HUES6 (cell line): ENCODE measurements at regions not wholly inside any gene's neighbourhood (a gene's known extent, or its start where the extent isn't known, plus 50 kb on each side); places are given as distances from the start of the nearest gene placed in this dataset.
"Not testable (repeated sequence)": the region's sequence is repeated elsewhere in the genome, so short reads cannot be mapped to it uniquely, and the experiment has no call there.

Source experiments
- H3K27ac ChIP-seq: 2 replicates; pipeline ENCODE4 v1.7.0; 2013; ENCODE audit warnings: low read depth, mild to moderate bottlenecking, low read length, inconsistent platforms
- H3K27me3 ChIP-seq: 2 replicates; pipeline ENCODE4 v1.6.1; 2013; ENCODE audit warnings: low read length; ENCODE audit not compliant: control insufficient read depth, insufficient read depth
- H3K36me3 ChIP-seq: 2 replicates; pipeline ENCODE4 v1.6.1; 2013; ENCODE audit warnings: low read length; ENCODE audit not compliant: control insufficient read depth, insufficient read depth
- H3K4me1 ChIP-seq: 2 replicates; pipeline ENCODE4 v1.6.1; 2013; ENCODE audit warnings: low read length; ENCODE audit not compliant: control insufficient read depth, insufficient read depth
- H3K4me3 ChIP-seq: 2 replicates; pipeline ENCODE4 v1.5.1; 2013; ENCODE audit warnings: low read depth, low read length
- H3K9ac ChIP-seq: one replicate; pipeline ENCODE4 v1.6.1; 2013; ENCODE audit warnings: mild to moderate bottlenecking, low read length
- H3K9me3 ChIP-seq: 2 replicates; pipeline ENCODE4 v1.6.1; 2013; ENCODE audit warnings: low read depth, low read length; ENCODE audit not compliant: control insufficient read depth, insufficient read depth

DNA sequence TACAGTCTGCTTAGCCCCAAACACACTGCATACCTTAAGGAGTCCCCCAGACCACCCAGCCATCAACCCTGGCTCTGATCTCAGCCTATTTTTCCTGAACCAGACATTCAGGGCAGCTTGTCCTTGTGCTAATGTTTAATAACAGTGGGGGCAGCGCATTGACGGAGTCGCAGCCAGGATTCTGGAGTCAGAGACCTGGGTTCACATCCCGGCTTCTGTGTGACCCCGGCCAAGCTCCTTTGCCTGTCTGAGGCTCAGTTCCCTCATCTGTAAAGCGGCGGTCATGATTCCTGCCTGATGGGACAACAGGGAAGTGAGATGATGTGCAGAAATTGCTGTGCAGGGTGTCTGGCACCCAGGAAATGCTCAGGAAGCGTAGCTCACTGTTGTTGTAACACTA, 63.1 kb downstream of the MATN1 start:
- Histone ChIP-seq H3K27ac (no peak overlapping the region), H3K4me1 (peaks cover 15% of the 10 kb centered on the region), H3K9ac (no peak overlapping the region), H3K9me3 (no peaks in the 10 kb centered on the region), H3K4me3 (no peak overlapping the region), H3K36me3 (no peaks in the 10 kb centered on the region), H3K27me3 (no peaks in the 10 kb centered on the region)

DNA sequence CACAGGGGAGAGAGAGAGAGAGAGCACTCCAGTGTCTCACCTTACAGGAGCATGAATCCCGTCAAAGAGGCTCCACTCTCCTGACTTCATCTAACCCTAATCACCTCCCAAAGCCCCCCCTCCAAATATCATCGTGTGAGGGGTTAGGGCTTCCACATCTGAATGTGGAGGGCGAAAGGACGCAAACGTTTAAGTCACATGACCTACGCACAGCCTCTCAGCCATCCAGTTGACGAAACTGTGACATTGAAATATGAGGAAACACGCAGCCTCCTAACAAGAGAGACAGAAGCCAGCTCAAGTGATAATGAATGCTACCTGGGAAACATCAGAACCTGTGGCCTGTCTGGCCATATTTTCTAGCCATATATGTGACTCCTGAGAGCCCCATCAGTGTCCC, 63.7 kb downstream of the MATN1 start:
- Histone ChIP-seq H3K27me3 (no peaks in the 10 kb centered on the region), H3K27ac (no peak overlapping the region), H3K4me1 (peaks cover 15% of the 10 kb centered on the region), H3K9ac (no peak overlapping the region), H3K36me3 (no peaks in the 10 kb centered on the region), H3K4me3 (no peak overlapping the region), H3K9me3 (no peaks in the 10 kb centered on the region)

DNA sequence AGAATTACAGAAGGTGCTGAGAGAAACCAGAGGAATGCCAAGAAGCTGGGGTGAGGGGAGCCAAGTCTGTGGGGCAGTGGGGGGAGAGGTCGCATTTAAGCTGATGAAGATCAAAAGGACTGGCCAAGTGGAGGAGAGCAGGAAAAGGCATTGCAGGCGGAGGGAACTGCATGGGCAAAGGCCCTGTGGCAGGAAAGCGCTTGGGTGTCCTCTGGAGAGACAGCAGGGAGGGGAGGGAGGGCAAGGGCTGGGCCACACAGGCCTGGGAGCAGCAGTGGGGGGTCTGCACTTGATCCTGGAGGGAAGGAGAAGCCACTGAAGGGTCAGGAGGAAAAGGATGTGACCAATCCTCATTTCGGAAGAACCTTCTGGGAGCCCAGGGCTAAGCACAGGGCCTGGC, 65.0 kb downstream of the MATN1 start:
- peaks cover 14% of the 10 kb centered on the region for H3K4me1 ChIP-seq
- not testable (repeated sequence) for H3K27me3 ChIP-seq, H3K9ac ChIP-seq, H3K4me3 ChIP-seq, H3K36me3 ChIP-seq, H3K27ac ChIP-seq, H3K9me3 ChIP-seq

DNA sequence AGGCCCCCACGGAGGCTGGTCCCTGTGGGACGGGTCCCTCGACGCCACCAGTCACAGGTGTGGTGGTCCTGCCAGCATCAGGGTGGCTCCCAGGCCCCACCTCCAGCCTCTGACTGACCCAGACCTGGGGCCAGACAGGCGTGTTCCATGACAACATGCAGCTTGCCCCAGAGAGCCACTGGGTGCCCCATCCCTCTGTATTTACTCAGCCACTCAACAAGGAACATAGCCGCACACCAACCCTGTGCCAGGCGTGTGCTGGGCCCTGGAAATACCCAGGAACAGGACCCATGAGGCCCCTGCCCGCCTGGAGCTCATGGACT, 65.4 kb downstream of the MATN1 start:
- H3K27me3 ChIP-seq, result no peaks in the 10 kb centered on the region
- H3K27ac ChIP-seq, result no peak overlapping the region
- H3K4me1 ChIP-seq, result peaks cover 10% of the 10 kb centered on the region
- H3K4me3 ChIP-seq, result no peak overlapping the region
- H3K9me3 ChIP-seq, result no peaks in the 10 kb centered on the region
- H3K9ac ChIP-seq, result no peak overlapping the region
- no peaks in the 10 kb centered on the region for H3K36me3 ChIP-seq

DNA sequence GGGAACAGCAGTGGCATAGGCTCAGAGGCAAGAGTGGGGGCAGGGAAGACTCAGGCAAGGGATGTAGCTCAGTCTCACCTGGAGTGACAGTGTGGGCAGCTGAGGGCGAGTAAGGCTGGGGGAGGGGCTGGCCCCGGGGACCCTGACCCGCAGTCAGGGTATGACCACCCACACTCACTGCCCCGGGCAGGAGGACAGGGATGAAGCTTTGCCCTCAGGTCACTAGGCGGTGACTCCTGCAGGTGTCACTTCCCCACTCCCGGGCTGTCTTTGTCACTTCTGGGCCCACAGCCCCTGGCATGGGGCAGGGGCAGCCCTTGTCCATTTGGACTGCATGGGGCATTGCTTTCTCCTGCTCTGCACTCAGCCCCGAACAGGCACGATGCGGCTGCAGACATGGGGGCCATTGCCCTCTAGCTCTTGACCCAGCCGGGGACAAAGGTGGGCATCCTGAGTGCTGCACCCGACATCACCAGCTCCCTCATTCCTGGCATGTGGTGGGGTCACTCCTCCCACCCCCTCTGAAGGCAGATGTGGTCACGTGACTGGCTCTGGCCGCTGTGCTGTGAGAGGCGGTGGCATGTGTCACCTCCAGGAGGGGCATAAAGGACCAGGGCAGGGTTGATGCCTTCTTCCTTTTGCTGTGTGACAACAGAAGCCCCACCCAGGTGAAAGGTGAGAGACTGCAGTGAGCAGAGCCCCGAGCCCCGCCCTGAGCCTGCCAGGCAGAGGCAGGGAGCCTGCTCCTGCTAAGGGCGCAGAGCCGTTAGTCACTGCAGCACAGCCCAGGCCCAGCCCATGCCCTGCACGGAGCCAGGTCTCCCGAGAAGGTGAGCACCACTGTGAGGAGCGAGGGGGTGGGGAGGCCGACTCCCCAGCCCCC, 66.0 kb downstream of the MATN1 start:
- Histone ChIP-seq H3K9ac (no peak overlapping the region), H3K4me3 (no peak overlapping the region), H3K27me3 (no peaks in the 10 kb centered on the region), H3K9me3 (no peaks in the 10 kb centered on the region), H3K36me3 (no peaks in the 10 kb centered on the region), H3K4me1 (peaks cover 6% of the 10 kb centered on the region), H3K27ac (no peak overlapping the region)

DNA sequence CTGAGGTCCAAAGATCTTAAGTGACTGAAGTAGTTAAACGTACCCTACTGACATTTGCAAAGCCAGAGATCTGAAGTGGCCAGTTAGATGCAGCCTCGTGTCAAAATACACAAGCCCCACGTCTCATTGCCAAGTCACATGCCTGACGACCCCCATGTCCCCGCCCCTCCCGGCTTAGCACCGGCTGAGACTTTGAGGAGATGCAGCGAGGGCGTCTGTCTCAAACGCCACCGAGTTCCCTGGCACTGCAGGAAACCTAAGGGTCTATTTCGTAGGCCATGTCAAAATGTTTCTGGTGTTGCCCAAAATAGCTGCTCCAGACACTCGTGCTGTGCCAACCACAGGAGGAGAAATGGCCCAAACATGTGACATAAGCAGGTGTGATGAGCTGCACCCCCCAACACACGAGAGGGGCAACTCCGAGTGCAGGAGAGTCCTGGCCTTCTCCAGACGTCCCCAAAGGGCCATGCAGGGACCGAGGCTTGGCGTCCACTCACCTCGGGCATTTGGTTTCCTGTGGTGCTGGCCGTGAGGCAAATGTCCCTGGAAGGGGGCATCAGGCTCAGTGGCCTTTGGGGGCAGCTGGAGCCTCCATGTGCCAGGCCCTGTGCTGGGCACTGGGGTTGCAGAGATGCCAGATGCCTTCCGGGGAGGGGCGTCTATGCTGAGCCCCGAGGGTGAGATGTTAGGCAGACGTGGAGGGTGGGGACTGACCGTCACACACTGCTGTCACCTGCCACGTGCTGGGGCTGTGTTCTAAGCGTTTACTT, 67.0 kb downstream of the MATN1 start:
- Histone ChIP-seq H3K27me3 (no peaks in the 10 kb centered on the region), H3K27ac (no peak overlapping the region), H3K9me3 (no peaks in the 10 kb centered on the region), H3K9ac (no peak overlapping the region), H3K36me3 (no peaks in the 10 kb centered on the region), H3K4me3 (no peak overlapping the region), H3K4me1 (peaks cover 9% of the 10 kb centered on the region; the same call in 1 of the 2 replicates)

DNA sequence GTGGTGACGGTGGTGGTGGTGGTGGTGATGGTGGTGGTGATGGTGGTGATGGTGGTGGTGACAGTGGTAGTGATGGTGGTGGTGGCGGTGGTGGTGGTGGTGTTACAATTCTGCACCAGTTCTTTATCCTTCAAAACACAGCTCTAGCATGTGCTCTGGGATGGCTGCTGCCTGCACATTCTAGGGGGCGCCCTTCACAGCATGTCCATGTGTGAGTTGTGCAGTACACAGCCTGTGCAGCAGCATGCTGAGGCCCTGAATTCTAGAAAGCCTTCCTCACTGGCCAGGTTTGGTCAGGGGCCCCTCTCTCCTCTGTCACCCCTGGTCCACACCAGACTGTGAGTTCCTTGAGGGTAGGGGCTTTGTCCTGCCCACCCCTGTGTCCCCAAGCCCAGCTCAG, 67.7 kb downstream of the MATN1 start:
- Histone ChIP-seq H3K9ac (no peak overlapping the region), H3K27me3 (no peaks in the 10 kb centered on the region), H3K27ac (no peak overlapping the region), H3K4me3 (no peak overlapping the region), H3K36me3 (no peaks in the 10 kb centered on the region), H3K9me3 (no peaks in the 10 kb centered on the region), H3K4me1 (peaks cover 9% of the 10 kb centered on the region; the same call in 1 of the 2 replicates)

DNA sequence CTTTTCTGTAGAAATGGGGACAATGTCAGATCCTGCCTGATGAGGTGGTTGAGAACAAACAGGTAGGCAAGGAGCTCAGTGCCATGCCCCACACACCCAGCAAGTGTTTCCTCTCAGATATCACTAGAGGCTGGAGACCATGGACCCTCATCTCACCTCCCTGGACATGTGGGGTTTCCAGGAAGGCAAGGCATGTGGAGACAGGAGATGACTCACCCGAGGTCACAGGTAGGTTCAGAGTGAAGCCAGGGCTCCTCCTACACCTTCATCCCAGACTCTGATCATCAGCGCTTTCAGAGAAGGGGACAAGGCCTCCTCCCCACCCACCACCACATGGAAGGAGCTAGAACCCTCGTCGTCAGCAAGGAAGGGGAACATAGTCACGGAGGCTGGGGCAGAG, 69.2 kb downstream of the MATN1 start:
- no peak overlapping the region for H3K9ac ChIP-seq
- peaks cover 2% of the 10 kb centered on the region; the same call in 1 of the 2 replicates for H3K27me3 ChIP-seq
- H3K4me1 ChIP-seq, result peaks cover 9% of the 10 kb centered on the region; the same call in 1 of the 2 replicates
- H3K9me3 ChIP-seq, result no peaks in the 10 kb centered on the region
- no peak overlapping the region for H3K4me3 ChIP-seq
- H3K27ac ChIP-seq, result no peak overlapping the region
- no peaks in the 10 kb centered on the region for H3K36me3 ChIP-seq

DNA sequence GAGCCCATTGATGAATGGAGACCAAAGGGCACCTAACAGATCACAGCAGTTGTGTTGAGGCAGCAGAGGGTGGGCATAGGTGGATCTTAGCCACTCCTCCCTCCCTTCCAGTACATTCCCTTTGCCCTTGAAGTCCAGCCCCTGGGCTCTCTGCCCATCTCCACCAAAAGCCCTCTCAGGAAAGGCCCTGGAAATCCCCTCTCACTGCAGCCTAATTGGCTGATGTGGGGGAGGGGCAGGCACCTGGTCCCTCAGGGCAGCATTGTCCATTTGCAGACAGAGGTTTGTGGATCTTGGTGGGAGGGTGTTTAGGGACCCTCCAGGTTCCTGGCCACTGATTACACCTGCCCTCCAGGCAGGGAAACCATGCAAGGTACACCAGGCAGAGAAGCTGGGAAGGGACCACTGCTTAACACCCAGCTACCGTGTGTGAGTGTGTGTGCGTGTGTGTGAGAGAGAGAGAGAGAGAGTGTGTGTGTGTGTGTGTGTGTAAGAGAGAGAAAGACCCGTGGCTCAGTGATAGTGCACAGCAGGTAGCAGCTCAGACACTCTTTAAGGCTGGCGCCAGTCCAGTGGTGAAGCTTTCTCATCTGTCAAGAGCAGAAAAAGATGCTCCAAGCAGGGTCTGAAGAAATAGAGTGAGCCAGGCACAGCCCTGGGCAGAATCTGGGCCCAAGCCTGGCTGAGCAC, 71.1 kb downstream of the MATN1 start:
- Histone ChIP-seq H3K27ac (no peak overlapping the region), H3K4me3 (no peak overlapping the region), H3K4me1 (peaks cover 9% of the 10 kb centered on the region; the same call in 1 of the 2 replicates), H3K9me3 (no peaks in the 10 kb centered on the region), H3K27me3 (peaks cover 2% of the 10 kb centered on the region; the same call in 1 of the 2 replicates), H3K36me3 (no peaks in the 10 kb centered on the region), H3K9ac (peak overlapping the region; percentile 19)

DNA sequence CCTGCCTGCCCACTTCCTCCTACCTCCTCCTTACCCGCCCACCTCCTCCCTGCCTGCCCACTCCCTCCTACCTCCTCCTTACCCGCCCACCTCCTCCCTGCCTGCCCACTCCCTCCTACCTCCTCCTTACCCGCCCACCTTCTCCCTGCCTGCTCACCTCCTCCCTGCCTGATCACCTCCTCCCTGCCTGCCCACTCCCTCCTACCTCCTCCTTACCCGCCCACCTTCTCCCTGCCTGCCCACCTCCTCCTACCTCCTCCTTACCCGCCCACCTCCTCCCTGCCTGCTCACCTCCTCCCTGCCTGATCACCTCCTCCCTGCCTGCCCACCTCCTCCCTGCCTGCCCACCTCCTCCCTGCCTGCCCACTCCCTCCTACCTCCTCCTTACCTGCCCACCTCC, 72.0 kb downstream of the MATN1 start:
- not testable (repeated sequence) for H3K36me3 ChIP-seq, H3K27me3 ChIP-seq, H3K4me1 ChIP-seq, H3K9me3 ChIP-seq, H3K27ac ChIP-seq, H3K4me3 ChIP-seq, H3K9ac ChIP-seq

DNA sequence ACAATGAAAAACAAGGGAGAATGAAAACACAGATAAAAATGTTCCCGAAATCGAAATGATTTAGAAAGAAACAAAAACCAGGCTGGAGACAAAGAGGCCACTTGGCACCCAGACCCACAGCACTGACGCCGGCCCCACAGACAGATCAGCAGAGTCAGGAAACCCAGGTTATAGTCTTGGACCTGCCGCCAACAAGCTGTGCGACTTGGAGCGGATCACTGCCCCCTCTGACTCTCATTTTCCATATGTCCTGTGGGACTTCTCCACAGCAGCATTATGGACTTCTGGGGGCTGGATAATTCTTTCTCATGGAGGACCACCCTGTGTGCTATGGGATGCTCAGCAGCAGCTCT, 72.4 kb downstream of the MATN1 start:
- peaks cover 2% of the 10 kb centered on the region; the same call in 1 of the 2 replicates for H3K27me3 ChIP-seq
- peaks cover 9% of the 10 kb centered on the region; the same call in 1 of the 2 replicates for H3K4me1 ChIP-seq
- H3K9me3 ChIP-seq, result no peaks in the 10 kb centered on the region
- H3K27ac ChIP-seq, result no peak overlapping the region
- H3K36me3 ChIP-seq, result no peaks in the 10 kb centered on the region
- H3K4me3 ChIP-seq, result no peak overlapping the region
- H3K9ac ChIP-seq, result no peak overlapping the region
